ENCODE measurements at regions not wholly inside any gene's neighbourhood (a gene's known extent, or its start where the extent isn't known, plus 50 kb on each side); places are given as distances from the start of the nearest gene placed in this dataset.

- FAIRE-seq, result no peak
- TF ChIP-seq E2F6 (IDR thresholded peaks at IDR 0.05), result no peak
- TF ChIP-seq RXRA (IDR thresholded peaks at IDR 0.05; ENCODE audit: insufficient read depth, low read depth, low read length), result no peak
- no peak for TF ChIP-seq TCF12 (IDR thresholded peaks at IDR 0.05; ENCODE audit: low read depth, low read length)
- TF ChIP-seq BACH1 (IDR thresholded peaks at IDR 0.05; ENCODE audit: low read length), result no peak
- TF ChIP-seq SUZ12 (IDR thresholded peaks at IDR 0.05; ENCODE audit: low read length), result no peak
- POLR2A ChIA-PET (ENCODE audit: partially characterized antibody), result no interaction called here
Measured at GRCh38 chr7:94286111-94286510, 108.6 kb upstream of the COL1A2 start.

More at GRCh38 chr7:94286111-94286510, 108.6 kb upstream of the COL1A2 start:
- CTCF ChIA-PET (ENCODE audit: partially characterized antibody), result interaction anchor here (0.9 to 18.5 kb wide), 6 partner anchors 9 to 150 kb away, joined by 3 to 372 read pairs (median 11); partner anchors contain the start of gene COL1A2
- H2BK120ac ChIP-seq (replicated peaks; ENCODE audit: low read depth, low read length), result no peak overlapping the region
- H3K4me1 ChIP-seq (replicated peaks in 1 of 4; ENCODE audit: control insufficient read depth in 3 of 4, insufficient read depth in 4 of 4, low read length in 3 of 4), result no peaks in the 10 kb centered on the region
- no peak overlapping the region for H2BK20ac ChIP-seq (ENCODE audit: low read length)
- no peak overlapping the region for H3K14ac ChIP-seq (ENCODE audit: insufficient read length)
- no peak overlapping the region for H4K8ac ChIP-seq (ENCODE audit: extremely low read depth, insufficient read depth, low read length)
- no peaks in the 10 kb centered on the region for H4K20me1 ChIP-seq (replicated peaks in 1 of 2; ENCODE audit: control insufficient read depth in 1 of 2, insufficient read depth in 2 of 2, low read length in 2 of 2)
- H3K18ac ChIP-seq (ENCODE audit: extremely low read depth, low read length), result no peak overlapping the region
- no peak overlapping the region for H2BK5ac ChIP-seq (ENCODE audit: low read depth, low read length)
- no peak overlapping the region for H3K4ac ChIP-seq (replicated peaks; ENCODE audit: insufficient read length, low read depth, low read length)
- H4K5ac ChIP-seq (ENCODE audit: insufficient read length, low read depth, low read length), result no peak overlapping the region
- H2AK5ac ChIP-seq (ENCODE audit: low read depth, low read length), result no peak overlapping the region
- DNase-seq (ENCODE audit: low read depth in 1 of 2, low spot score in 2 of 2), result no peak
- H3K4me2 ChIP-seq (ENCODE audit: insufficient read depth in 1 of 2, low read depth in 2 of 2, low read length in 2 of 2), result no peak overlapping the region
- H3K27me3 ChIP-seq (replicated peaks in 1 of 4; ENCODE audit: control insufficient read depth in 3 of 4, extremely low read depth in 1 of 4, insufficient read depth in 3 of 4, low read length in 3 of 4), result no peaks in the 10 kb centered on the region
- no peak overlapping the region for H3K56ac ChIP-seq (replicated peaks; ENCODE audit: insufficient read length, low read depth, low read length)
- no peak overlapping the region for H2BK12ac ChIP-seq (ENCODE audit: low read depth, low read length)
- H2AFZ ChIP-seq (ENCODE audit: low read length), result no peak overlapping the region
- 100% methylated on average over 1 of the region's 1 CpG; no CpG with 5 or more reads in 1 of the 2 experiments for WGBS, 2 experiments (ENCODE audit: extremely low coverage in 1 of 2, insufficient coverage in 1 of 2, insufficient read length in 1 of 2, insufficient replicate concordance in 2 of 2, low coverage in 1 of 2, low lambda C conversion rate in 2 of 2, missing lambda C conversion rate in 1 of 2)
- H4K91ac ChIP-seq (replicated peaks; ENCODE audit: insufficient read length, low read length), result no peak overlapping the region
- H3K4me3 ChIP-seq (ENCODE audit: extremely low read depth in 1 of 4, insufficient read depth in 2 of 4, low read depth in 3 of 4, low read length in 4 of 4), result no peak overlapping the region
- no peaks in the 10 kb centered on the region for H3K23me2 ChIP-seq (ENCODE audit: low read depth, low read length)
- no peak overlapping the region for H2BK15ac ChIP-seq (ENCODE audit: low read length)
- H3K27ac ChIP-seq (ENCODE audit: low read depth, low read length), result no peak overlapping the region
- no peaks in the 10 kb centered on the region for H3K9me3 ChIP-seq (ENCODE audit: insufficient read depth in 2 of 2, low read depth in 1 of 2, low read length in 1 of 2)
- no peaks in the 10 kb centered on the region for H3K79me1 ChIP-seq (ENCODE audit: low read depth, low read length)
- H3K23ac ChIP-seq (ENCODE audit: insufficient read length), result no peak overlapping the region
- H3K79me2 ChIP-seq (ENCODE audit: control insufficient read depth in 1 of 2, insufficient read depth in 2 of 2, low read length in 2 of 2), result no peaks in the 10 kb centered on the region
- no peak overlapping the region for H3K9ac ChIP-seq (replicated peaks in 1 of 4; ENCODE audit: extremely low read depth in 1 of 4, low read depth in 3 of 4, low read length in 3 of 4)
- H3K36me3 ChIP-seq (ENCODE audit: control insufficient read depth in 2 of 4, insufficient read depth in 4 of 4, low read length in 3 of 4), result no peaks in the 10 kb centered on the region

Measured in H1 (cell line).